IMR-90 (cell line): ENCODE measurements at regions not wholly inside any gene's neighbourhood (a gene's known extent, or its start where the extent isn't known, plus 50 kb on each side); places are given as distances from the start of the nearest gene placed in this dataset.

Source experiments
- ATAC-seq: fragments of 200-7000 bp; cut with Tn5 transposase; 2 replicates; pipeline ENCODE4 v1.9.1; 2020; ENCODE audit warnings: low read depth, mild to moderate bottlenecking, moderate library complexity
- BruUV-seq: library from RNA; stranded (reverse); fragments of 400-500 nt; replicated peaks from 2 replicates; lab custom pipeline; 2021; lab: Mats Ljungman, UMichigan
- CTCF ChIA-PET: fragments of 300-600 bp; formaldehyde crosslinking; extraction: SDS; loops from one replicate; lab custom pipeline; 2021; ENCODE audit warnings: antibody characterized with exemption; lab: Yijun Ruan, JAX
- POLR2A ChIA-PET: fragments of 300-600 bp; sonication (Branson Sonifier 250); formaldehyde crosslinking; loops from one replicate; lab custom pipeline; 2022; ENCODE audit warnings: antibody characterized with exemption; ENCODE audit not compliant: unreplicated experiment; lab: Charles Lee
- DNase-seq: peaks from one replicate; pipeline ENCODE4 v3.0.0; 2013
- H2AFZ ChIP-seq: replicated peaks from 2 replicates; pipeline ENCODE3; 2013; ENCODE audit warnings: low read length, mild to moderate bottlenecking; ENCODE audit not compliant: poor library complexity
- H2AK5ac ChIP-seq: 2 replicates; pipeline ENCODE4 v1.6.1; 2013; ENCODE audit warnings: low read depth, low read length, inconsistent platforms
- H2AK9ac ChIP-seq: replicated peaks from 2 replicates; pipeline ENCODE3; 2013; ENCODE audit warnings: mild to moderate bottlenecking, low read depth, low read length, moderate library complexity; ENCODE audit not compliant: poor library complexity
- H2BK120ac ChIP-seq: 2 replicates; pipeline ENCODE4 v1.6.1; 2013; ENCODE audit warnings: low read depth, low read length, inconsistent platforms
- H2BK15ac ChIP-seq: 3 replicates; pipeline ENCODE4 v1.6.1; 2013; ENCODE audit warnings: low read depth, low read length, inconsistent platforms
- H2BK20ac ChIP-seq: 2 replicates; pipeline ENCODE4 v1.6.1; 2013; ENCODE audit warnings: low read depth, mild to moderate bottlenecking, inconsistent platforms, low read length, moderate library complexity
- H2BK5ac ChIP-seq: 2 replicates; pipeline ENCODE4 v1.6.1; 2013; ENCODE audit warnings: mild to moderate bottlenecking, low read depth, low read length, inconsistent platforms; ENCODE audit not compliant: poor library complexity, severe bottlenecking
- H3K14ac ChIP-seq: replicated peaks from 2 replicates; pipeline ENCODE4 v1.6.1; 2013; ENCODE audit warnings: low read depth, low read length, inconsistent platforms
- H3K18ac ChIP-seq: 2 replicates; pipeline ENCODE4 v1.6.1; 2013; ENCODE audit warnings: low read depth, low read length, control low read depth
- H3K23ac ChIP-seq: 2 replicates; pipeline ENCODE4 v1.6.1; 2013; ENCODE audit warnings: low read depth, low read length, inconsistent platforms
- H3K27ac ChIP-seq: 2 replicates; pipeline ENCODE4 v1.5.1; 2013; ENCODE audit warnings: mild to moderate bottlenecking, control low read depth, low read length; ENCODE audit not compliant: insufficient read depth
- H3K27me3 ChIP-seq: 2 replicates; pipeline ENCODE4 v1.6.1; 2013; ENCODE audit warnings: low read length; ENCODE audit not compliant: control insufficient read depth, insufficient read depth
- H3K36me3 ChIP-seq: 2 replicates; pipeline ENCODE4 v1.6.1; 2013; ENCODE audit warnings: low read length, mixed read lengths; ENCODE audit not compliant: control insufficient read depth, insufficient read depth
- H3K4ac ChIP-seq: 2 replicates; pipeline ENCODE4 v1.6.1; 2013; ENCODE audit warnings: low read depth, low read length, inconsistent platforms
- H3K4me1 ChIP-seq: 2 replicates; pipeline ENCODE4 v1.6.1; 2013; ENCODE audit warnings: low read length, mixed read lengths; ENCODE audit not compliant: control insufficient read depth, insufficient read depth
- H3K4me2 ChIP-seq: 2 replicates; pipeline ENCODE4 v1.6.1; 2013; ENCODE audit warnings: low read depth, mild to moderate bottlenecking, control low read depth, low read length, moderate library complexity
- H3K4me3 ChIP-seq: 2 replicates; pipeline ENCODE4 v1.5.1; 2013; ENCODE audit warnings: low read depth, mild to moderate bottlenecking, control low read depth, low read length, moderate library complexity; ENCODE audit not compliant: insufficient read depth
- H3K56ac ChIP-seq: 2 replicates; pipeline ENCODE4 v1.6.1; 2013; ENCODE audit warnings: low read length, inconsistent platforms; ENCODE audit not compliant: insufficient read depth; ENCODE audit errors: extremely low read depth
- H3K79me1 ChIP-seq, 2 experiments: 2 replicates each; pipeline ENCODE4 v1.6.1; 2013; ENCODE audit warnings: low read length in 2 of 2, inconsistent platforms in 1 of 2, low read depth in 1 of 2
- H3K9ac ChIP-seq: 2 replicates; pipeline ENCODE4 v1.6.1; 2013; ENCODE audit warnings: low read depth, low read length, control low read depth
- H3K9me1 ChIP-seq: 2 replicates; pipeline ENCODE4 v1.6.1; 2013; ENCODE audit warnings: low read length, inconsistent platforms; ENCODE audit not compliant: insufficient read depth
- H3K9me3 ChIP-seq: 2 replicates; pipeline ENCODE4 v1.6.1; 2013; ENCODE audit warnings: low read length; ENCODE audit not compliant: control insufficient read depth, insufficient read depth
- H4K20me1 ChIP-seq: 2 replicates; pipeline ENCODE4 v1.6.1; 2013; ENCODE audit warnings: low read length, inconsistent platforms; ENCODE audit not compliant: insufficient read depth
- H4K5ac ChIP-seq: 2 replicates; pipeline ENCODE4 v1.6.1; 2013; ENCODE audit warnings: mild to moderate bottlenecking, low read depth, low read length, control low read depth
- H4K8ac ChIP-seq, 2 experiments: 2 replicates each; pipeline ENCODE4 v1.6.1; 2013; ENCODE audit warnings: low read depth in 2 of 2, low read length in 2 of 2, control low read depth in 1 of 2, inconsistent platforms in 1 of 2
- H4K91ac ChIP-seq: 2 replicates; pipeline ENCODE4 v1.6.1; 2013; ENCODE audit warnings: low read depth, low read length, inconsistent platforms; ENCODE audit not compliant: insufficient read depth
- CHD1 ChIP-seq: IDR thresholded peaks from 2 replicates; pipeline ENCODE4 v1.6.1; 2012; ENCODE audit warnings: low read depth, low read length, improper control_type of control experiment
- FOS ChIP-seq: fragments of 150-350 bp; IDR thresholded peaks from 2 replicates; pipeline ENCODE4 v1.6.1; 2016; ENCODE audit warnings: low read depth, low read length
- RFX5 ChIP-seq: IDR thresholded peaks from 2 replicates; pipeline ENCODE4 v1.8.0; 2012; ENCODE audit warnings: low read depth, mild to moderate bottlenecking, low read length, moderate library complexity
- WGBS, 2 experiments: methylation state at CpG; one replicate each; pipeline versions ENCODE4 v1.1.5 to v1.1.7; 2013; ENCODE audit warnings: missing lambda C conversion rate in 2 of 2; ENCODE audit not compliant: insufficient read length in 1 of 2; ENCODE audit errors: extremely low coverage in 2 of 2; 5-methylcytosine and 5-hydroxymethylcytosine counted together
- dilution Hi-C: fragments of 300-500 bp; cut with HindIII; formaldehyde crosslinking; loops from one replicate; pipeline ENCODE4 v1.14.3; 2018; ENCODE audit warnings: low sequenced_read_pairs; ENCODE audit not compliant: unreplicated experiment
- in situ Hi-C: fragments of 300-500 bp; cut with MboI; formaldehyde crosslinking; loops from 3 replicates; pipeline ENCODE4 v1.14.3; 2019; ENCODE audit warnings: low sequenced_read_pairs, inconsistent platforms, mixed read lengths
- intact Hi-C: fragments of 100-400 bp; cut with micrococcal nuclease; formaldehyde crosslinking; loops from 2 replicates; pipeline ENCODE4 v1.10.0; 2022

GRCh38 chr2:63772061-63772460 lies 69.6 kb upstream of the UGP2 start:
- H4K20me1 ChIP-seq, result no peaks in the 10 kb centered on the region
- H2BK20ac ChIP-seq, result no peak overlapping the region
- in situ Hi-C loops (no loop called here), dilution Hi-C loops (no loop called here), intact Hi-C loops (no loop called here)
- no peak overlapping the region for H3K9ac ChIP-seq
- no peak overlapping the region for H2AFZ ChIP-seq
- no peak overlapping the region for H4K91ac ChIP-seq
- H3K79me1 ChIP-seq, result no peaks in the 10 kb centered on the region
- H3K4me3 ChIP-seq, result no peak overlapping the region
- CTCF ChIA-PET, result no interaction called here
- no peak overlapping the region for H3K4me2 ChIP-seq
- TF ChIP-seq CHD1 (no peak), RFX5 (no peak), FOS (no peak)
- POLR2A ChIA-PET, result no interaction called here
- H3K36me3 ChIP-seq, result no peaks in the 10 kb centered on the region
- H3K9me3 ChIP-seq, result no peaks in the 10 kb centered on the region
- no peak overlapping the region for H3K14ac ChIP-seq
- no peak overlapping the region for H2BK5ac ChIP-seq
- H3K4me1 ChIP-seq, result no peaks in the 10 kb centered on the region
- H2AK9ac ChIP-seq, result no peak overlapping the region
- H3K27me3 ChIP-seq, result no peaks in the 10 kb centered on the region
- H4K8ac ChIP-seq, result no peak overlapping the region
- no peak overlapping the region for H4K5ac ChIP-seq
- H3K56ac ChIP-seq, result no peak overlapping the region
- H3K9me1 ChIP-seq, result no peaks in the 10 kb centered on the region
- H2BK15ac ChIP-seq, result no peak overlapping the region
- no peak for ATAC-seq
- BruUV-seq, result no TSS peak
- H2AK5ac ChIP-seq, result no peak overlapping the region
- no peak overlapping the region for H2BK120ac ChIP-seq
- H3K23ac ChIP-seq, result no peak overlapping the region
- no peak for DNase-seq
- no CpG with 5 or more reads among the region's 3 CpGs for WGBS, 2 experiments
- H3K18ac ChIP-seq, result no peak overlapping the region
- H3K27ac ChIP-seq, result no peak overlapping the region
- H3K4ac ChIP-seq, result no peak overlapping the region
